T-helper 1 cell treated with Interleukin-12 subunit alpha and Interleukin-12 subunit beta and Interleukin-4 antibody, amounts not matched to agents 30 μg/mL and 1 μg/mL, for 36 hours (primary cell): ENCODE measurements at regions not wholly inside any gene's neighbourhood (a gene's known extent, or its start where the extent isn't known, plus 50 kb on each side); places are given as distances from the start of the nearest gene placed in this dataset.

Experiments
- H3K27ac Mint-ChIP-seq: one replicate; pipeline ENCODE4 v1.8.0; 2021; ENCODE audit warnings: mild to moderate bottlenecking, mixed read lengths
- H3K27me3 Mint-ChIP-seq: one replicate; pipeline ENCODE4 v1.8.0; 2021; ENCODE audit warnings: low read depth, mixed read lengths
- H3K36me3 Mint-ChIP-seq: one replicate; pipeline ENCODE4 v1.8.0; 2021; ENCODE audit warnings: low read depth, mixed read lengths
- H3K4me1 Mint-ChIP-seq: one replicate; pipeline ENCODE4 v1.8.0; 2021; ENCODE audit warnings: low read depth, mixed read lengths
- H3K4me3 Mint-ChIP-seq: one replicate; pipeline ENCODE4 v1.8.0; 2021; ENCODE audit warnings: mild to moderate bottlenecking, moderate library complexity, mixed read lengths
- H3K9me3 Mint-ChIP-seq: one replicate; pipeline ENCODE4 v1.8.0; 2021; ENCODE audit warnings: mixed read lengths

DNA sequence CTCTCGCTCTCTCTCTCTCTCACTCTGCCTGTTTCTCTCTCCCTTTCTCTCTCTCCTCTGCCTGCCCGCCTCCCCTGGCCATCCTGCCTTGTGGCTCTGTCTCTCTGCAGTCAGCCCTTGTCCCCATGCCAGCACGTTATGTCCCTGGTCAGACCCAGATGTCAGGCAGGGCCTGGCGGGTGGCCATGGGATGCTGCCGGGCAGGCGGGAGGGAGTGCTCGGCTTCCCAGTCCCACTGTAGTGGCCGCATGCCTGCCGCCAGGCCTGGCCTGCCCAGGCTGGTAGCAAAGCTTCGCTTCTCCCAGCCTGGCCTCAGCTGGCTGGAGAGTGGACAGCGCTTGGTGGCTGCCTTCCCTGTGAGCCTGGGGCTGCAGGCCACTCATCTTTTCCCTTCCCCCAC is 121.5 kb upstream of the ZNF716 start:
- Mint-ChIP-seq H3K4me3 (no peak overlapping the region), H3K9me3 (peaks cover 58% of the 10 kb centered on the region), H3K4me1 (no peaks in the 10 kb centered on the region), H3K36me3 (no peaks in the 10 kb centered on the region), H3K27ac (no peak overlapping the region), H3K27me3 (no peaks in the 10 kb centered on the region)

DNA sequence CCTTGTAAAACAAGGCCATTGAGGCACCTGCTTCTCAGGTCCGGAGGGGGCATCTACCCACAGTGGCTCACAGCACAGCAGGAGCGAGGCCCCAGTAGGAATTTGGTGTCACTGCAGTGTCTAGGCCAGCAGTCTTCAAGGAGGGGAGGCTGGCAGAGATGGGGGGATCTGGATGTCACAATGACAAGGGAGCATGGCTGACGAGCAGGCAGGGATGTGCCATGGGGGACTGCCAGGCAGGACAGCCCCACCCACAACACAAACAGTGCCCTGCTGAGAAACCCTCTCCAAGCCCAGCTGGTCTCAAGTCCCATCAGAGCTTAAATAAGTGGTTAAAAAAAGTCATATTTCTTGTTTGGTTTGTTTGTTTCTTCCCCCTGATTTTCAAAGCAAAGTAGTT is 121.0 kb upstream of the ZNF716 start:
- peaks cover 64% of the 10 kb centered on the region for H3K9me3 Mint-ChIP-seq
- no peaks in the 10 kb centered on the region for H3K27me3 Mint-ChIP-seq
- no peaks in the 10 kb centered on the region for H3K4me1 Mint-ChIP-seq
- H3K4me3 Mint-ChIP-seq = no peak overlapping the region
- H3K27ac Mint-ChIP-seq = no peak overlapping the region
- H3K36me3 Mint-ChIP-seq = no peaks in the 10 kb centered on the region

- H3K9me3 Mint-ChIP-seq = peaks cover 52% of the 10 kb centered on the region
- no peak overlapping the region for H3K27ac Mint-ChIP-seq
- H3K4me3 Mint-ChIP-seq = no peak overlapping the region
- H3K4me1 Mint-ChIP-seq = no peaks in the 10 kb centered on the region
- no peaks in the 10 kb centered on the region for H3K36me3 Mint-ChIP-seq
- no peaks in the 10 kb centered on the region for H3K27me3 Mint-ChIP-seq
These were observed 110.6 kb upstream of the ZNF716 start for GRCh38 chr7:57339198-57339944.

- Mint-ChIP-seq H3K9me3 (peaks cover 60% of the 10 kb centered on the region), H3K4me1 (no peaks in the 10 kb centered on the region), H3K27ac (no peak overlapping the region), H3K27me3 (no peaks in the 10 kb centered on the region), H3K36me3 (no peaks in the 10 kb centered on the region), H3K4me3 (no peak overlapping the region)
These were observed 107.0 kb upstream of the ZNF716 start for GRCh38 chr7:57342954-57343353.

GRCh38 chr7:57343901-57344622 is 105.9 kb upstream of the ZNF716 start:
- Mint-ChIP-seq H3K9me3 (peaks cover 50% of the 10 kb centered on the region), H3K36me3 (no peaks in the 10 kb centered on the region), H3K4me1 (no peaks in the 10 kb centered on the region), H3K27ac (no peak overlapping the region), H3K27me3 (no peaks in the 10 kb centered on the region), H3K4me3 (no peak overlapping the region)

DNA sequence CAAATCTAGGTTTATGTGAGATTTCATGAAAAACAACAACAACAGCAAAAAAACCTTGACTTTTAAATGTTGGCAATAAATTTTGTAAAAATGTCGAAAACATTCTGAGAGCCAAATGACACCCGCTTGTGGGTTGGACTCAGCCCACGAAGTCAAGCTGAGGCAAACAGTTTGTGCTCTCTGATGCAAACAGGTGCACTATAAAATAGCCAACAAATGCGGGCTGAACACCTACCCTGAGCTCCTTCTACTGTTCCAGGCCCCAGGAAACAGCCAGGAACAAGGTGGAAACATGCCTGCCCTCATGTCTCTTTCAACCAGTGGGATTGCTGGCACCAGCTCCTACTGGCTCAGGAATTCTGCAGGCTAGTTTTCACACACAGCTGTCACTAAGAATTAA is 105.0 kb upstream of the ZNF716 start:
- Mint-ChIP-seq H3K9me3 (peaks cover 54% of the 10 kb centered on the region), H3K4me1 (no peaks in the 10 kb centered on the region), H3K27me3 (no peaks in the 10 kb centered on the region), H3K4me3 (no peak overlapping the region), H3K36me3 (no peaks in the 10 kb centered on the region), H3K27ac (no peak overlapping the region)

DNA sequence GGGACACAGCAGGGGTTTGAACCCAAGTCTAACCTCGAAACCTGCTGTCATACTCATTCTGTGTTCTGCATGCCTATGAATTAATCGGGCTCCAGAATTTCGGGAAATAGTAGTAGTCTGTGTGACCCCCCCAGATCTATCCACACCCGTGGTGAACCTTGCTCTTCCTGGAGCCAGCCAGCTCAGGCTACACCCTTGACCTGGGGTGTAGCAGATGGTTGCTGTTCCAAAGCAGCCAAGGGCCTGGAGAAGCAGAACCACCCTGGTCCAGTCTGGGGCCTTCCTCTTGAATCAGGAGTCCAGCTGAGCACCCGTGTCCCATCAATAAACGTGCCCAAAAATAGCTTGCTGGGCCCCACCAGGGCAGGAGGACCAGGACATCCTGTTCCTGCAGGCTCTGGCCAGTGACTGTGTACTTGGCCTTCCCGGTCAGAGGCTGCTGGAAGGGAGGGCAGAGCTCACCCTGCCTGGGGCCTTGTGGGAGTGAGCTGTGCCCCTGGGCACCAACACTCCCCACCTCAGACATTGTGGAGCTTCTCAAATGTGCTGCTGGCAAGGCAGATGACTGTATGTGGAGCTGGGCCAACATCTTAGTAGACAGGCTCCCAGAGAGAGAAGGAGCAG is 101.2 kb upstream of the ZNF716 start:
- Mint-ChIP-seq H3K4me1 (no peaks in the 10 kb centered on the region), H3K9me3 (peaks cover 51% of the 10 kb centered on the region), H3K27me3 (no peaks in the 10 kb centered on the region), H3K27ac (no peak overlapping the region), H3K4me3 (no peak overlapping the region), H3K36me3 (no peaks in the 10 kb centered on the region)

- Mint-ChIP-seq H3K36me3 (no peaks in the 10 kb centered on the region), H3K4me3 (no peak overlapping the region), H3K27ac (no peak overlapping the region), H3K9me3 (peaks cover 60% of the 10 kb centered on the region), H3K27me3 (no peaks in the 10 kb centered on the region), H3K4me1 (no peaks in the 10 kb centered on the region)
These were observed 95.8 kb upstream of the ZNF716 start for GRCh38 chr7:57354195-57354594.

DNA sequence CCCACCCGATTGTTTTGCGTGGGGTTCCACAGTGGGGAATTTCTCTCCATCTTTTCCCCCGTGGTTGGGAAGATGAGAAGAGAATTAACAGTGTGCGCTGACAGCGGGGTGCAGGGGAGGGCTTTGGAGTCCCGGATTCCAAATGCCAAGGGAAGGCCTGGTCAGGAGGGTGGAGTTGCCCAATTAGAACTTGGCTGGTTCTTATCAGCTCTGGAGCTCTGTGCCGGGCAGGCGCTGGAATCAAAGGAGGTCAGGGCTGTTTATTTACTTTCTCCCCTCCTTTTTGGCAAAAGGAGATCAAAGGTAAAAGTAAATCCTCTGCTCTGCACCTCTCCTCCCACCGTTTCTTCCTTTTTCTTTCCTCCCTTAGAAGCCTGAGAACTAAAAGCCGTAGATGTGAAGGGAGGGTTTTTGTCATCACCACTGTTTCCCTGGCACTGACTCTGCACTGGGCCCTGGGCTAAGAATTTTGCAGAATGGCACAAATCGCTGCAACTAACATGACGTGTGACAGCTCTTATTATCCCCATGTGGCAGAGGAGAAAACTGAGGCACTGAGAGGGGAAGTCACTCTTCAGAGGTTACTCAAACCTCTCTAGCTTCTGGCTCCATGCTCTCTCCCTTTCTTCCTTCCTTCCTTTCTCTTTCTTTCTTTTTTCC is 95.2 kb upstream of the ZNF716 start:
- no peaks in the 10 kb centered on the region for H3K4me1 Mint-ChIP-seq
- no peaks in the 10 kb centered on the region for H3K27me3 Mint-ChIP-seq
- no peaks in the 10 kb centered on the region for H3K36me3 Mint-ChIP-seq
- no peak overlapping the region for H3K4me3 Mint-ChIP-seq
- H3K9me3 Mint-ChIP-seq = peaks cover 62% of the 10 kb centered on the region
- no peak overlapping the region for H3K27ac Mint-ChIP-seq

DNA sequence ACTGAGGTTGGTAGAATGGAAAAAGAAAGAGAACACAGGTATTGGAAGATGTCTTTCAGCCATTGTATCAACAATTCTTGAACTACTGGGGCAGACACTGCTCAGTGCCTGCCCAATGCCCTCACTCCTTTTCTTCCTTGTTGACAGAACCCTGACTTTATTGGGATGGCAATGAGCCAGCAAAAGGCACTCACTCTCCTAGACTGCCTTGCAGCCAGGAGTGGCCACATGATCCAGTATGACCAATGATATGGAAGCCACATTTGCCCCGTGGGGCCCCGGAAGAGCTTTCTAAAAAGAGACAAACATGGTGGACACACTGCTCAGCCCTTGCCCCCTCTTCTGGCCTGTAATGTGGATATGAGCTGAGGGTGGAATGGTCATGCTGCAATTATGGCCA is 88.6 kb upstream of the ZNF716 start:
- Mint-ChIP-seq H3K9me3 (peaks cover 62% of the 10 kb centered on the region), H3K27me3 (no peaks in the 10 kb centered on the region), H3K4me1 (no peaks in the 10 kb centered on the region), H3K4me3 (no peak overlapping the region), H3K27ac (no peak overlapping the region), H3K36me3 (peaks cover 4% of the 10 kb centered on the region)

- no peaks in the 10 kb centered on the region for H3K27me3 Mint-ChIP-seq
- H3K36me3 Mint-ChIP-seq = peaks cover 7% of the 10 kb centered on the region
- H3K27ac Mint-ChIP-seq = no peak overlapping the region
- no peaks in the 10 kb centered on the region for H3K4me1 Mint-ChIP-seq
- H3K9me3 Mint-ChIP-seq = peaks cover 64% of the 10 kb centered on the region
- no peak overlapping the region for H3K4me3 Mint-ChIP-seq
These were observed 87.1 kb upstream of the ZNF716 start for GRCh38 chr7:57362868-57363267.

GRCh38 chr7:57363321-57363720 is 86.7 kb upstream of the ZNF716 start:
- Mint-ChIP-seq H3K27ac (no peak overlapping the region), H3K36me3 (peaks cover 7% of the 10 kb centered on the region), H3K4me3 (no peak overlapping the region), H3K27me3 (no peaks in the 10 kb centered on the region), H3K9me3 (peaks cover 64% of the 10 kb centered on the region), H3K4me1 (no peaks in the 10 kb centered on the region)

- no peak overlapping the region for H3K4me3 Mint-ChIP-seq
These were observed 84.9 kb upstream of the ZNF716 start for GRCh38 chr7:57364933-57365710.

DNA sequence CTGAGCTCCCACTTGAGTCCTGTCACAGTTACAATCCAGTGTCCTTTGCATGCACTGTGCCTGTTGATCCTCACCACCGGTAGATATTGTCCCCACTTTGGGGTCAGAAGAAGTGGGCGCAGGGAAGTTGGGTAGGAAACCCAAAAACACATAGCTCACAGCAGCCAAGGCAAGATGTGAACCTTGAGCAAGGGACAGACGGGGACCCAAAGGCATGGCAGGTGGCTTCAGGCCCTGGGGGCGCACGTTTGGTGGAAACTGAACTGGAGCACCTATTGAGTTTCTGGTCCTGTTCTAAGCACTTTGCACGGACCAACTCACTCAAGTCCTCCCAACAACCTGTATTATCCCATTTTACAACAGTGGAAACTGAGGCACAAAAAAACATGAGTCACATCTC is 82.8 kb upstream of the ZNF716 start:
- H3K9me3 Mint-ChIP-seq = peaks cover 65% of the 10 kb centered on the region

More at GRCh38 chr7:57364933-57365710, 84.9 kb upstream of the ZNF716 start:
- H3K36me3 Mint-ChIP-seq = peaks cover 7% of the 10 kb centered on the region
- no peaks in the 10 kb centered on the region for H3K27me3 Mint-ChIP-seq
- H3K27ac Mint-ChIP-seq = no peak overlapping the region
- peaks cover 65% of the 10 kb centered on the region for H3K9me3 Mint-ChIP-seq
- H3K4me1 Mint-ChIP-seq = no peaks in the 10 kb centered on the region

More for the DNA sequence above, 82.8 kb upstream of the ZNF716 start:
- Mint-ChIP-seq H3K4me3 (no peak overlapping the region), H3K27ac (no peak overlapping the region), H3K27me3 (no peaks in the 10 kb centered on the region), H3K36me3 (peaks cover 8% of the 10 kb centered on the region), H3K4me1 (no peaks in the 10 kb centered on the region)
